Activated CD4-positive, CD25-positive, alpha-beta regulatory T cell treated with anti-CD3 and anti-CD28 coated beads, Interleukin-2, amount 50 U/mL, for 72 hours (primary cell): ENCODE measurements at regions not wholly inside any gene's neighbourhood (a gene's known extent, or its start where the extent isn't known, plus 50 kb on each side); places are given as distances from the start of the nearest gene placed in this dataset.

ENCODE experiments used
- DNase-seq: peaks from one replicate; pipeline ENCODE4 v3.0.0; 2021

GRCh38 chr6:113401231-113401630 lies 455.9 kb upstream of the MARCKS start:
- DNase-seq, result no peak

- no peak for DNase-seq
Observed at GRCh38 chr6:113402544-113402943, 454.6 kb upstream of the MARCKS start.

- DNase-seq, result no peak
Observed at GRCh38 chr6:113403966-113404595, 453.1 kb upstream of the MARCKS start.

GRCh38 chr6:113405326-113406047 lies 451.7 kb upstream of the MARCKS start:
- DNase-seq, result no peak

- DNase-seq, result no peak
Observed at GRCh38 chr6:113406048-113406695, 451.0 kb upstream of the MARCKS start.

- DNase-seq, result no peak
Observed at GRCh38 chr6:113411011-113411410, 446.1 kb upstream of the MARCKS start.

DNA sequence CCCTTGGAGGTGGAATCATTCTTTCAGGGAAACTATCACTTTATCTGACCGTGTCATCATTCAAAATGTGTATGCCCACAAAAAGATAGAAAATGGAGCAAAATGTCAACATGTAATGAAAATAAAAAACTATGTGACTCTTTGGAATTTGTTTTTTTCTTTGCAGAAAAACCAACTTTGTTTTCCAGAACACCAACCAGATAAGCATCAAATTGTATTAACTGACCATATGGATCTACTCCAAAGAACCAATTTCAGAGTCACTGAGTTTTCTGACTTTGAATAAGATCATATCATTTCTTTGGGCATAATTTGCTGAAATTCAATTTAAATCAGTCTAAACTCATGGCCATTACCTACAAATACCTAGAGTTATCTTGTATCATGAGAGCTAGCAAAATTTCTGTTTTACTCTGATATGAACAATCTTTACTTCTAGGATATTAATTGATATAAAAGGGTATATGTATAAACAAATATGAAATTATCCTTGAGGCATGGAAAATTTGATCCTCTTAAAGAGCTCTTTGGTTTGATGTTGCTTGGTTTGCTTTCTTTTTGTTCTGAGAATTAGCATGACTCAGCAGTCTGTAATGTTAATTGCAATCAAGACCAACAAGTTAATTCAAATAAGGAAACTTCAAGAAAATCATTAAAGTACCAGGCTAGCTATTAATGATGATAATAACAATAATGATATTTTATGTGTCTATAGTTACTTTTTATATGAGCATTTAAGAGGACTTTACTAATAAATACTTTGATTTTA lies 444.4 kb upstream of the MARCKS start:
- no peak for DNase-seq

GRCh38 chr6:113414511-113414910 lies 442.6 kb upstream of the MARCKS start:
- no peak for DNase-seq

- DNase-seq, result no peak
Observed at GRCh38 chr6:113416170-113416569, 441.0 kb upstream of the MARCKS start.

GRCh38 chr6:113420290-113420689 lies 436.9 kb upstream of the MARCKS start:
- DNase-seq, result no peak

DNA sequence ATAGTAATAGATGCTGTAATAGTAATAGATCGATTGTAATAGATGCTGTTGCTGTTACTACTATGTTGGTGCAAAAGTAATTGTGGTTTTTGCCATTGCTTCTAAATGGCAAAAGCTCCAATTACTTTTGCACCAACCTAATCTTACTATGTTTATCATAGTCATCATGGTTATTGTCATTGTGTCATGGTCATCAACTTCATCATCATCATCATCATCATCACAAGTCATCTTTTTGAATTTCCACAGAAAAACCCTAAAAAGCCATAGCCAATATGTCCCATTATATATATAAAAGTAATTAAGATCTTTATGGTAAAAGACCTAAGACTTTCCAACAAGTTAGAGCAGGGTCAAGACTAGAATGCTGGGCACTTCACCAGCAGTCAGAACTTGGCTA lies 435.1 kb upstream of the MARCKS start:
- no peak for DNase-seq

GRCh38 chr6:113423956-113424355 lies 433.2 kb upstream of the MARCKS start:
- no peak for DNase-seq

DNA sequence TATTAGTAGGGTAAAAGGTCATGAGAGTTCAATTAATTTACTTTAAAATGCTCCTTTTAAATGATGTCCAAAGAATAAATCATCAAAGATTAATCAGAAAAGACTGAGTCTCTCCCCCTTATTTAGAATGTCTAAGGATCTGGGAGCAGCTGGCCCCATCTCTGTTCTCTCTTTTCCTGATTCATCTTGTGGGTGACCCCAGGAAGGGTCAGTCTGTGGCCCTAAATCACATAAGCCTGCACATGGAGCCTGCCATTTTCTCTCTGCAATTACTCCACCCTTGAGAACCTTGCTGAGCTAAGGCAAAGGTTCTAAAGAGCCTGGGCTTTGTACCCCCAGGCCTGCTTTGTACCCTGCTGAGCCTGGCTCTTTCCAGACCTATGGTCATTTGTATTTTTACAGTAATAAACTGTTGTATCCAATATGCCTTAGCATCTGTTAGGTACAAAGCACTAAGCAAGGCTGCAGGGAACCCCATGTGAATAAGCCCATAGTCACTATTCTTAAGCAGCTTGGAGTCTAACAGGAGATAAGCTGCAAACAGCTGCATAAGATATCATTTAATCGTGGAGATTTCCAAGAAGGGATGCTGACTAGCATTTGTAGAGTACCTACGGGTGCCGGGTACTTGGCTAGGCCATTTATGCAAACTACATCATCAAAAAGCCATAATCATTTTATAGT lies 431.0 kb upstream of the MARCKS start:
- DNase-seq, result no peak

DNA sequence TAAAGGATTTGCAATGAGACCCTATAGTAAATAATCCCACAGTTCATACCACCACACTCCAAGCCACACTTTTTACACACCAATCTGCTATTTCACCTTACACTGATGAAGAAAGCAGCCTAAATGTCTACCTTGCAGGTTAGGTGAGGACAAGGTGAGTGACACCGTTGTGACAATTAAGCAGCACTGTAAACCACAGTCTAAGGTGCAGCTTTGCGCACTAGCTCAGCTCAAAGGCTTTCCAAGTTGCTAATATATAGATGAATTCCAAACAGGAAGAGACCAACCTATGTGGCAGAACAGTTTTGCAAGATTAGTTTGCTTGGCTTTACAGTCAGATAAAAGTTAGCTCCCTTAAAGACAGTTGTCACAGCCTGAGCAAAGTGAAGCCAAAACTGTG lies 429.5 kb upstream of the MARCKS start:
- no peak for DNase-seq

- no peak for DNase-seq
Observed at GRCh38 chr6:113428702-113429101, 428.4 kb upstream of the MARCKS start.

GRCh38 chr6:113432521-113433334 lies 424.4 kb upstream of the MARCKS start:
- DNase-seq, result no peak

- no peak for DNase-seq
Observed at GRCh38 chr6:113433335-113433991, 423.7 kb upstream of the MARCKS start.

- no peak for DNase-seq
Observed at GRCh38 chr6:113434641-113435040, 422.5 kb upstream of the MARCKS start.

- DNase-seq, result no peak
Observed at GRCh38 chr6:113437566-113437965, 419.6 kb upstream of the MARCKS start.

- DNase-seq, result no peak
Observed at GRCh38 chr6:113439866-113440265, 417.3 kb upstream of the MARCKS start.

- no peak for DNase-seq
Observed at GRCh38 chr6:113442040-113442439, 415.1 kb upstream of the MARCKS start.
